Heart left ventricle (tissue), 16 donors: ENCODE measurements at regions not wholly inside any gene's neighbourhood (a gene's known extent, or its start where the extent isn't known, plus 50 kb on each side); places are given as distances from the start of the nearest gene placed in this dataset.
"Not testable (repeated sequence)": the region's sequence is repeated elsewhere in the genome, so short reads cannot be mapped to it uniquely, and the experiment has no call there.

ENCODE experiments used
- ATAC-seq, 4 donors: fragments of 200-7000 bp; cut with Tn5 transposase; one replicate each; pipeline ENCODE4 v1.9.1; 2020 to 2022; ENCODE audit warnings: moderate library complexity in 4 of 4, mild to moderate bottlenecking in 3 of 4, moderate number of reproducible peaks in 1 of 4
- DNase-seq, 5 donors: peaks; one replicate each; pipeline ENCODE4 v3.0.0-alpha.2; 2020
- H3K27ac ChIP-seq, 12 donors: fragments of 200-600 bp; sonication (generic) in 4 of 12; one replicate each; pipeline versions ENCODE4 v1.5.0 to v1.8.0; 2016 to 2022; ENCODE audit warnings: mild to moderate bottlenecking in 2 of 12
- H3K27me3 ChIP-seq, 9 donors: fragments of 200-600 bp; sonication (generic) in 2 of 9; one replicate each; pipeline versions ENCODE4 v1.5.1 to v1.8.0; 2016 to 2022; ENCODE audit warnings: mild to moderate bottlenecking in 3 of 9
- H3K36me3 ChIP-seq, 9 donors: fragments of 200-600 bp; sonication (generic) in 2 of 9; one replicate each; pipeline versions ENCODE4 v1.5.0 to v1.8.0; 2018 to 2022; ENCODE audit warnings: mild to moderate bottlenecking in 2 of 9
- H3K4me1 ChIP-seq, 12 donors: fragments of 200-600 bp; sonication (generic) in 4 of 12; one replicate each; pipeline versions ENCODE4 v1.5.0 to v1.8.0; 2016 to 2022; ENCODE audit warnings: mild to moderate bottlenecking in 3 of 12
- H3K4me3 ChIP-seq, 12 donors: fragments of 200-600 bp; sonication (generic) in 4 of 12; one replicate each; pipeline versions ENCODE4 v1.5.0 to v1.8.0; 2017 to 2022; ENCODE audit warnings: mild to moderate bottlenecking in 9 of 12, moderate library complexity in 4 of 12
- H3K9me3 ChIP-seq, 12 donors: fragments of 200-600 bp; sonication (generic) in 4 of 12; one replicate each; pipeline versions ENCODE4 v1.5.0 to v1.8.0; 2016 to 2022; ENCODE audit warnings: mild to moderate bottlenecking in 1 of 12
- POLR2A ChIP-seq, 2 donors: fragments of 450-650 bp; IDR thresholded peaks; one replicate each; pipeline ENCODE4 v1.6.1; 2017; ENCODE audit warnings: antibody characterized with exemption in 2 of 2, mild to moderate bottlenecking in 2 of 2, moderate library complexity in 2 of 2
- WGBS, 4 donors: extraction: QIAGEN DNeasy Blood & Tissue Kit in 2 of 4; methylation state at CpG; one replicate each; pipeline versions ENCODE4 v1.1.5 to v1.1.7; 2013 to 2018; 5-methylcytosine and 5-hydroxymethylcytosine counted together
- intact Hi-C, 10 donors: fragments of 100-400 bp; cut with DNase I; formaldehyde crosslinking; loops; one replicate each; pipeline versions ENCODE4 v1.11.1 to v1.14.2; 2022
- TF ChIP-seq, protein P1 (sequence below), 12 donors: fragments of 200-600 bp; sonication (generic) in 4 of 12; IDR thresholded peaks; one replicate each; pipeline versions ENCODE4 v1.5.0 to v1.8.0; 2018 to 2022; ENCODE audit warnings: antibody characterized with exemption in 12 of 12, mild to moderate bottlenecking in 5 of 12
- donor health status: ischemic (EF 13 %, LVEDD 7.1; RV severe dilation, severe dysfunction).
- donor health status: healthy with polysubstance abuse.
- donor health status: DM: no; HTN: yes; CAD: no.
- donor health status: DM: no; HTN: no; CAD: no.
- donor health status: ischemic (EF 25% LVEDD 6.9; RV normal size, moderate dysfunction).
- donor health status: ischemic (EF 25% LVEDD 5.7; RV mildly dilated, moderate dysfunction).
- donor health status: healthy.
- donor health status: DM: yes; HTN: yes; CAD: no.
- donor health status: ischemic (EF 35%, LVEDD 5.7; RV mildly dilated, moderate dysfunction).
- donor health status: nonischemic (EF 11% LVEDD 7.7; RV severe dilation, severe dysfunction).
- donor health status: DM: yes; HTN: yes; CAD: no.
- donor health status: PGD.
- donor health status: ischemic (EF 29% LVEDD 5.4; RV normal size, mild dysfunction).
- donor health status: nonischemic (EF 23%, LVEDD 6.1; RV moderate dilation, normal function).

DNA sequence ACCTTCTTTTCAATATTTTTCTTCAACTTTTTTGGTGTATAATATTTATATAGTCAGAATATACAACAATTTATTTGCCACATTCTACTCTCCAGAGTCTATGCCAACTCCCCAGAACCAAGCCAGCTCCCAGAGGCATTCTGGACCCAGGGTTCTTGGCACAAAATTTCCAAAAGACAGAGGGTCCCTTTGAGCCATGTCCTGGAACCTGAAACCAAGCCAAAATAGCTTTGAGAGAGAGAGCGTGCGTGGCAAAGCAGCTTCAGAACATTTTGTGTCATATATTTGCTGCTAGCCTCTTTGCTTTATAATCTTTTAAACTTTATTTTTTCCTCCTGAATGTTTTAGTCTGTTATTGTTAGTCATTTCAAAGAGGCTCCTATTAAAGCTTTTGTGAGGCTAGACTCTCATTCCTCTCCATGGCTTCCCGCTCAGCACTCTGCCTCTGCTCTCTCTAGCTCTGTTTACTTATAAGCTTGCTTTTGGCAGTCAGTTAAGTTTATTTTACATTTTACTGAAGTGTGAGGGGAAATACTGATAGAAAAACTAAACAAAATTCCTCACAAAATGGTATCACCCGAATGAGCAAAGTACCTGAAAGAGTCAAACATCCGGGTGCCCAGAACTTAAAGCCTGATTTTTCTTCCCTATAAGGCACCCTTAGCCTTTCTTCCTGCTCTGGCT lies 605.1 kb upstream of the ID4 start:
- no peak for ATAC-seq
- Histone ChIP-seq H3K4me1 (no peaks in the 10 kb centered on the region), H3K27me3 (no peaks in the 10 kb centered on the region), H3K36me3 (no peaks in the 10 kb centered on the region), H3K4me3 (no peak overlapping the region), H3K27ac (peak overlapping the region in 1 of 12 donors; percentile 25), H3K9me3 (peaks cover 0 to 14% (median 0%) of the 10 kb centered on the region in 12 donors)
- WGBS, 4 donors, result 57 to 72% (median 67%) methylated on average over 5 of the region's 5 CpGs
- TF ChIP-seq POLR2A (IDR thresholded peaks at IDR 0.05), result no peak
- TF ChIP-seq, protein P1, sequence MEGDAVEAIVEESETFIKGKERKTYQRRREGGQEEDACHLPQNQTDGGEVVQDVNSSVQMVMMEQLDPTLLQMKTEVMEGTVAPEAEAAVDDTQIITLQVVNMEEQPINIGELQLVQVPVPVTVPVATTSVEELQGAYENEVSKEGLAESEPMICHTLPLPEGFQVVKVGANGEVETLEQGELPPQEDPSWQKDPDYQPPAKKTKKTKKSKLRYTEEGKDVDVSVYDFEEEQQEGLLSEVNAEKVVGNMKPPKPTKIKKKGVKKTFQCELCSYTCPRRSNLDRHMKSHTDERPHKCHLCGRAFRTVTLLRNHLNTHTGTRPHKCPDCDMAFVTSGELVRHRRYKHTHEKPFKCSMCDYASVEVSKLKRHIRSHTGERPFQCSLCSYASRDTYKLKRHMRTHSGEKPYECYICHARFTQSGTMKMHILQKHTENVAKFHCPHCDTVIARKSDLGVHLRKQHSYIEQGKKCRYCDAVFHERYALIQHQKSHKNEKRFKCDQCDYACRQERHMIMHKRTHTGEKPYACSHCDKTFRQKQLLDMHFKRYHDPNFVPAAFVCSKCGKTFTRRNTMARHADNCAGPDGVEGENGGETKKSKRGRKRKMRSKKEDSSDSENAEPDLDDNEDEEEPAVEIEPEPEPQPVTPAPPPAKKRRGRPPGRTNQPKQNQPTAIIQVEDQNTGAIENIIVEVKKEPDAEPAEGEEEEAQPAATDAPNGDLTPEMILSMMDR (IDR thresholded peaks at IDR 0.05), result no peak
- DNase-seq, result no peak
- intact Hi-C loops, result no loop called here

DNA sequence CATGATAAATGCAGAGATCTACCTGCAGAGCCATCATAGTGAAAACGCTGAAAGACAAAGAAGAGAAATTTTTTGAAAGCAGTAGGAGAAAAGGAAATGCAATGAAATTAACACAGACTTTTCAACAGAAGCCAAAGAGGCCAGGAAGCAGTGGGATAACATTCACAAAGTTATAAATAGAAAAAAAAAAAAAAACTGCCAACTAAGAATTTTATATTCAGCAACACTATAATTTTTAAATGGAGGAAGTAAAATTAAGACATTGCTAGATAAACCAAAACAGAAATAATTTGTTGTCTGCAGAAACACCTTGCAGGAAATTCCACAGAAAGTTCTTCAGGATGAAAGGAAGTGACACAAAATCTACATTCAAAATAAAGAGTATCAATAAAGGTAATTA lies 591.5 kb upstream of the ID4 start:
- H3K4me1 ChIP-seq, result no peaks in the 10 kb centered on the region
- TF ChIP-seq POLR2A (IDR thresholded peaks at IDR 0.05), result no peak
- TF ChIP-seq, protein P1 (IDR thresholded peaks at IDR 0.05), result no peak
- peaks cover 0 to 44% (median 15%) of the 10 kb centered on the region in 12 donors for H3K9me3 ChIP-seq
- no peaks in the 10 kb centered on the region for H3K36me3 ChIP-seq
- no peak overlapping the region for H3K4me3 ChIP-seq
- H3K27ac ChIP-seq, result no peak overlapping the region
- ATAC-seq (no peak), DNase-seq (no peak)
- H3K27me3 ChIP-seq, result no peaks in the 10 kb centered on the region
- WGBS, 4 donors, result 73 to 84% (median 77%) methylated on average over 1 of the region's 1 CpG
- intact Hi-C loops, result no loop called here

DNA sequence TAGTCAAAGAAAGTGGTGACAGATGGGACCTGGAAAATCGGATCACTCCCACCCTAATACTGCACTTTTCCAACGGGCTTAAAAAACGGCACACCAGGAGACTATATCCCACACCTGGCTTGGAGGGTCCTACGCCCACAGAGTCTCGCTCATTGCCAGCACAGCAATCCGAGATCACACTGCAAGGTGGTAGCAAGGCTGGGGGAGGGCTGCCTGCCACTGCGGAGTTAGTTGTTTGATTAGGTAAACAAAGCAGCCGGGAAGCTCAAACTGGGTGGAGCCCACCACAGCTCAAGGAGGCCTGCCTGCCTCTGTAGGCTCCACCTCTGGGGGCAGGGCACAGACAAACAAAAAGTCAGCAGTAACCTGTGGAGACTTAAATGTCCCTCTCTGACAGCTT lies 590.0 kb upstream of the ID4 start:
- H3K27ac ChIP-seq, ATAC-seq, H3K4me3 ChIP-seq, intact Hi-C loops, H3K4me1 ChIP-seq, H3K36me3 ChIP-seq, DNase-seq, H3K27me3 ChIP-seq: not testable (repeated sequence)
- 85 to 93% (median 85%) methylated on average over 6 to 8 of the region's 8 CpGs for WGBS, 4 donors
- H3K9me3 ChIP-seq, result peaks cover 0 to 35% (median 15%) of the 10 kb centered on the region in 12 donors

DNA sequence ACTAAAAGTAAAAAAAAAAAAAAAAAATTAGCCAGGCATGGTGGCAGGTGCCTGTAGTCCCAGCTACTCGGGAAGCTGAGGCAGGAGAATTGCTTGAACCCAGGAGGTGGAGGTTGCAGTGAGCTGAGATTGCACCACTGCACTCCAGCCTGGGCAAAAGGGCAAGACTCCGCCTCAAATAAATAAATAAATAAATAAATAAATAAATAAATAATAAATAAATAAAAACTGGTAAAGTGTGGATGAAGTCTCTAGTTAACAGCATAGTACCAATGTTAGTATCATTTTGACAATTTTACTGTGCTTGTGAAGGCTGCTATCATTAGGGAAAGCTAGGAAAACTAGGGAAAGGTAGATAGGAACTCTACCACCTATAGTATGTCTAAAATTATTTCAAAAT lies 581.0 kb upstream of the ID4 start:
- 73 to 79% (median 78%) methylated on average over 2 of the region's 2 CpGs for WGBS, 4 donors

DNA sequence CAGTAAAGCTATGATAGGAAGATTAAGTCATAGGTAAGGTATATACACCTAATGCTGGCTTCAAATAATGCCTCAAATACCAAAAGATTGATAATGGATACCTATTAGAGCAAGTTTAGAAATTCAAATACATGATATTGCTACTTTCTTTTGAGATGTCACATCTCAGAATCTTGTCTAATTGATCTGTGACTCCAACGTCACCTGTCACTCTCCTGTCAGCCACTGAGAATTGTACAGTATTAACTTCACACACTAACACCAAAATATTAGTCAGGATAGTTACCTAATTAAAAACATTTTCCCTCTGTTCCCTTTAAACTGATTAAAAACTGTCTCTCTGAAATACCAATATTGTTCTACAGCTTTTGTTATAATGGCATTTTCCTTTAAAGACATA lies 575.5 kb upstream of the ID4 start:
- H3K4me1 ChIP-seq, result no peaks in the 10 kb centered on the region
- H3K27ac ChIP-seq, result no peak overlapping the region
- no peaks in the 10 kb centered on the region for H3K36me3 ChIP-seq
- no peaks in the 10 kb centered on the region for H3K27me3 ChIP-seq
- TF ChIP-seq, protein P1 (IDR thresholded peaks at IDR 0.05), result no peak
- no peak for TF ChIP-seq POLR2A (IDR thresholded peaks at IDR 0.05)
- H3K4me3 ChIP-seq, result no peak overlapping the region
- intact Hi-C loops, result no loop called here
- 75 to 86% (median 81%) methylated on average over 1 of the region's 1 CpG for WGBS, 4 donors
- DNase-seq (no peak), ATAC-seq (no peak)
- no peaks in the 10 kb centered on the region for H3K9me3 ChIP-seq

More for the DNA sequence above, 581.0 kb upstream of the ID4 start:
- H3K27ac ChIP-seq, ATAC-seq, H3K4me1 ChIP-seq, DNase-seq, intact Hi-C loops, H3K4me3 ChIP-seq, H3K36me3 ChIP-seq, H3K27me3 ChIP-seq: not testable (repeated sequence)
- peaks cover 0 to 20% (median 3%) of the 10 kb centered on the region in 12 donors for H3K9me3 ChIP-seq
